Neural progenitor cell (in vitro differentiated cells): ENCODE measurements at regions not wholly inside any gene's neighbourhood (a gene's known extent, or its start where the extent isn't known, plus 50 kb on each side); places are given as distances from the start of the nearest gene placed in this dataset.

Source experiments
- CTCF ChIP-seq: fragments of 200-600 bp; sonication (generic); IDR thresholded peaks from 2 replicates; pipeline ENCODE4 v1.5.1; 2017; ENCODE audit warnings: antibody characterized with exemption, mild to moderate bottlenecking
- EZH2 ChIP-seq: fragments of 200-600 bp; sonication (generic); IDR thresholded peaks from 2 replicates; pipeline ENCODE4 v1.6.1; 2017; ENCODE audit warnings: antibody characterized with exemption, mild to moderate bottlenecking, moderate library complexity

GRCh38 chr3:65020281-65021160, 332.7 kb upstream of the ADAMTS9 start:
- no peak for TF ChIP-seq CTCF
- no peak for TF ChIP-seq EZH2
